HepG2 (cell line): ENCODE measurements at regions not wholly inside any gene's neighbourhood (a gene's known extent, or its start where the extent isn't known, plus 50 kb on each side); places are given as distances from the start of the nearest gene placed in this dataset.

Experiments
- ATAC-seq: fragments of 200-7000 bp; cut with Tn5 transposase; 3 replicates; pipeline ENCODE4 v1.9.1; 2020; ENCODE audit warnings: mild to moderate bottlenecking, moderate library complexity
- BruUV-seq: library from RNA; stranded (reverse); fragments of 400-500 nt; replicated peaks from 2 replicates; lab custom pipeline; 2021; lab: Mats Ljungman, UMichigan
- CTCF ChIA-PET: fragments of 300-600 bp; formaldehyde crosslinking; extraction: SDS; loops from one replicate; lab custom pipeline; 2021; ENCODE audit warnings: low total read pairs, inconsistent platforms, low intra/inter-chr PET ratio; lab: Yijun Ruan, JAX
- POLR2A ChIA-PET: fragments of 350-600 bp; sonication (Branson Sonifier 250); formaldehyde crosslinking; loops from one replicate; lab custom pipeline; 2020; ENCODE audit warnings: antibody characterized with exemption, inconsistent platforms; lab: Yijun Ruan, JAX
- DNase-seq: peaks from one replicate; pipeline ENCODE4 v3.0.0-alpha.2; 2015; ENCODE audit warnings: low spot score
- FAIRE-seq: peaks from 3 replicates; lab custom pipeline; 2011; peaks lifted over from hg19 to GRCh38; lab: Jason Lieb, UNC
- H2AFZ ChIP-seq: one replicate; pipeline ENCODE4 v1.6.1; 2011; ENCODE audit warnings: low read length, inconsistent platforms
- H3K27ac ChIP-seq: fragments of 300-600 bp; 3 replicates; pipeline ENCODE4 v1.8.0; 2011; ENCODE audit warnings: mixed run types, mild to moderate bottlenecking, mixed read lengths, low read length, inconsistent platforms; ENCODE audit not compliant: insufficient read depth; ENCODE audit errors: extremely low read length
- H3K27me3 ChIP-seq, 2 experiments: fragments of 200-600 bp in 1 of 2; 2 replicates in 1 of 2; 3 replicates in 1 of 2; pipeline versions ENCODE4 v1.6.0 to v1.8.0; 2011; ENCODE audit warnings: low read length in 2 of 2, mild to moderate bottlenecking in 2 of 2, moderate library complexity in 2 of 2, inconsistent platforms in 1 of 2; ENCODE audit not compliant: insufficient read depth in 2 of 2, control insufficient read depth in 1 of 2
- H3K36me3 ChIP-seq, 2 experiments: fragments of 200-600 bp in 1 of 2; replicated peaks in 1 of 2; 2 replicates in 1 of 2; 3 replicates in 1 of 2; pipeline versions ENCODE4 v1.5.1 to v1.8.0; 2011; ENCODE audit warnings: low read length in 2 of 2, inconsistent platforms in 1 of 2; ENCODE audit not compliant: insufficient read depth in 2 of 2, control insufficient read depth in 1 of 2
- H3K4me1 ChIP-seq: 2 replicates; pipeline ENCODE4 v1.5.1; 2012; ENCODE audit warnings: low read length, inconsistent platforms; ENCODE audit not compliant: insufficient read depth
- H3K4me2 ChIP-seq: 2 replicates; pipeline ENCODE4 v1.6.0; 2011; ENCODE audit warnings: low read depth, low read length, inconsistent platforms
- H3K4me3 ChIP-seq, 3 experiments: fragments of 200-600 bp in 1 of 3; sonication (generic), shearing (Covaris generic) in 1 of 3; replicated peaks in 1 of 3; 2 replicates each; pipeline ENCODE4 v1.5.1; 2011 to 2016; ENCODE audit warnings: low read length in 3 of 3, inconsistent platforms in 2 of 3, low read depth in 2 of 3, mild to moderate bottlenecking in 2 of 3, control low read depth in 1 of 3, mixed read lengths in 1 of 3; ENCODE audit not compliant: insufficient read depth in 1 of 3
- H3K79me2 ChIP-seq: one replicate; pipeline ENCODE4 v1.6.1; 2011; ENCODE audit warnings: low read length, inconsistent platforms; ENCODE audit not compliant: insufficient read depth
- H3K9ac ChIP-seq: 2 replicates; pipeline ENCODE4 v1.6.0; 2011; ENCODE audit warnings: mild to moderate bottlenecking, low read depth, low read length, inconsistent platforms; ENCODE audit not compliant: insufficient read depth
- H3K9me3 ChIP-seq: 2 replicates; pipeline ENCODE4 v1.5.1; 2012; ENCODE audit warnings: mild to moderate bottlenecking, low read length
- H4K20me1 ChIP-seq: 2 replicates; pipeline ENCODE4 v1.6.0; 2011; ENCODE audit warnings: inconsistent platforms, mild to moderate bottlenecking, low read length, moderate library complexity; ENCODE audit not compliant: insufficient read depth
- CREBL2 ChIP-seq: sonication (generic); formaldehyde crosslinking; IDR thresholded peaks from 2 replicates; pipeline ENCODE4 v1.8.1; 2023; ENCODE audit warnings: missing genetic modification reagents, mild to moderate bottlenecking, borderline replicate concordance
- DMAP1 ChIP-seq: IDR thresholded peaks from 2 replicates; pipeline ENCODE4 v1.6.1; 2016
- FOSL1 ChIP-seq: sonication (generic); formaldehyde crosslinking; IDR thresholded peaks from 2 replicates; pipeline ENCODE4 v1.9.0; 2021; ENCODE audit warnings: missing genetic modification reagents, borderline replicate concordance
- KLF9 ChIP-seq: IDR thresholded peaks from 2 replicates; pipeline ENCODE4 v1.6.1; 2016; ENCODE audit warnings: low read depth
- NR2C2 ChIP-seq: sonication (generic); formaldehyde crosslinking; IDR thresholded peaks from 2 replicates; pipeline ENCODE4 v1.4.0; 2020; ENCODE audit warnings: missing genetic modification reagents, mild to moderate bottlenecking, moderate library complexity, borderline replicate concordance
- SKI ChIP-seq: fragments of 450-650 bp; IDR thresholded peaks from one replicate; pipeline ENCODE4 v1.6.1; 2018; ENCODE audit warnings: mild to moderate bottlenecking; ENCODE audit not compliant: partially characterized antibody
- SKIL ChIP-seq: sonication (generic); formaldehyde crosslinking; IDR thresholded peaks from 2 replicates; pipeline ENCODE4 v1.8.0; 2022; ENCODE audit warnings: missing genetic modification reagents, mild to moderate bottlenecking, moderate library complexity, borderline replicate concordance
- XRCC5 ChIP-seq: fragments of 200-400 bp; formaldehyde crosslinking; optimal IDR thresholded peaks from 2 replicates; pipeline ENCODE3; 2017; ENCODE audit warnings: mild to moderate bottlenecking, low read length
- ZMAT3 ChIP-seq: sonication (generic); formaldehyde crosslinking; conservative IDR thresholded peaks from 2 replicates; pipeline ENCODE4 v1.7.0; 2021; ENCODE audit warnings: missing genetic modification reagents
- ZMYM4 ChIP-seq: sonication (generic); formaldehyde crosslinking; IDR thresholded peaks from 2 replicates; pipeline ENCODE4 v1.8.1; 2023; ENCODE audit warnings: mild to moderate bottlenecking, missing genetic modification reagents
- ZSCAN5A ChIP-seq: sonication (generic); formaldehyde crosslinking; IDR thresholded peaks from 2 replicates; pipeline ENCODE4 v1.8.0; 2022; ENCODE audit warnings: mild to moderate bottlenecking, missing genetic modification reagents, borderline replicate concordance
- WGBS: methylation state at CpG from one replicate; pipeline ENCODE4 v1.1.6; 2017; ENCODE audit warnings: low lambda C conversion rate; 5-methylcytosine and 5-hydroxymethylcytosine counted together
- in situ Hi-C: cut with HindIII; loops from 2 replicates; pipeline ENCODE4 v1.10.0; 2017; ENCODE audit warnings: low pct_unique_long_range_greater_than_20kb; ENCODE audit not compliant: extremely low pct_ligation_motif_present
- intact Hi-C: fragments of 100-400 bp; cut with micrococcal nuclease; formaldehyde crosslinking; loops from one replicate; pipeline ENCODE4 v1.10.0; 2022; ENCODE audit not compliant: unreplicated experiment
- TF ChIP-seq, protein P1 (sequence below): sonication (generic); formaldehyde crosslinking; IDR thresholded peaks from 2 replicates; pipeline ENCODE4 v1.9.0; 2021; ENCODE audit warnings: missing genetic modification reagents, mild to moderate bottlenecking, borderline replicate concordance
- TF ChIP-seq, protein P2 (sequence below): sonication (generic); formaldehyde crosslinking; IDR thresholded peaks from 2 replicates; pipeline ENCODE4 v1.4.0; 2020; ENCODE audit warnings: mild to moderate bottlenecking, missing genetic modification reagents
- TF ChIP-seq, protein P3 (sequence below): sonication (generic); formaldehyde crosslinking; IDR thresholded peaks from 2 replicates; pipeline ENCODE4 v1.4.0; 2020; ENCODE audit warnings: missing genetic modification reagents

DNA sequence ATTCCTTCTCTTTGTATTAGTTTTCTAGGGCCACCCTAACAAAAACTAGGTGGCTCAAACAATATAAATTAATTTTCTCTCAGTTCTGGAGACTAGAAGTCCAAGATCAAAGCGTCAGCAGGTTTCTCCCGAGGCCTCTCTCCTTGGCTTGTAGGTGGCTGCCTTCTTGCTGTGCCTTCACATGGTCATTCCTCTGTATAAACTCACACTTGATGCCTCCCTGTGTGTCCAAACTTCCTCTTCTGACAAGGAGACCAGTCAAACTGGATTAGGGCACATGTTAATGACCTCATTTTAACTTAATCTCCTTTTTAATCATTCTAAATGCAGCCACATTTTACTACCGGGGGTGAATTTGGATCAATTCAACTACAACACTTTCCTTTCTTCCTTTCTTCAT, 691.1 kb downstream of the DIPK2A start:
- ATAC-seq = no peak
- Histone ChIP-seq H2AFZ (no peak overlapping the region), H3K4me3 (no peak overlapping the region), H3K4me1 (no peaks in the 10 kb centered on the region), H3K27ac (no peak overlapping the region), H3K79me2 (no peaks in the 10 kb centered on the region), H3K27me3 (no peaks in the 10 kb centered on the region), H3K36me3 (no peaks in the 10 kb centered on the region), H3K9ac (no peak overlapping the region), H4K20me1 (no peaks in the 10 kb centered on the region), H3K4me2 (no peak overlapping the region), H3K9me3 (peaks cover 38% of the 10 kb centered on the region)
- FAIRE-seq = no peak
- ChIA-PET CTCF (no interaction called here), POLR2A (no interaction called here)
- WGBS = 2% methylated on average over 3 of the region's 3 CpGs
- in situ Hi-C loops (no loop called here), intact Hi-C loops (no loop called here)
- no peak for DNase-seq
- BruUV-seq = no TSS peak
- TF ChIP-seq DMAP1 (no peak), NR2C2 (CRISPR knock-in tag) (no peak), SKI (no peak), XRCC5 (no peak), ZMYM4 (no peak), ZMAT3 (CRISPR knock-in tag) (no peak), KLF9 (CRISPR knock-in tag) (no peak), ZSCAN5A (CRISPR knock-in tag) (no peak), CREBL2 (CRISPR knock-in tag) (no peak), FOSL1 (CRISPR knock-in tag) (no peak), SKIL (CRISPR knock-in tag) (no peak)
- TF ChIP-seq, protein P1, sequence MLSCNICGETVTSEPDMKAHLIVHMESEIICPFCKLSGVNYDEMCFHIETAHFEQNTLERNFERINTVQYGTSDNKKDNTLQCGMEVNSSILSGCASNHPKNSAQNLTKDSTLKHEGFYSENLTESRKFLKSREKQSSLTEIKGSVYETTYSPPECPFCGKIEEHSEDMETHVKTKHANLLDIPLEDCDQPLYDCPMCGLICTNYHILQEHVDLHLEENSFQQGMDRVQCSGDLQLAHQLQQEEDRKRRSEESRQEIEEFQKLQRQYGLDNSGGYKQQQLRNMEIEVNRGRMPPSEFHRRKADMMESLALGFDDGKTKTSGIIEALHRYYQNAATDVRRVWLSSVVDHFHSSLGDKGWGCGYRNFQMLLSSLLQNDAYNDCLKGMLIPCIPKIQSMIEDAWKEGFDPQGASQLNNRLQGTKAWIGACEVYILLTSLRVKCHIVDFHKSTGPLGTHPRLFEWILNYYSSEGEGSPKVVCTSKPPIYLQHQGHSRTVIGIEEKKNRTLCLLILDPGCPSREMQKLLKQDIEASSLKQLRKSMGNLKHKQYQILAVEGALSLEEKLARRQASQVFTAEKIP (CRISPR knock-in tag) = no peak
- TF ChIP-seq, protein P2, sequence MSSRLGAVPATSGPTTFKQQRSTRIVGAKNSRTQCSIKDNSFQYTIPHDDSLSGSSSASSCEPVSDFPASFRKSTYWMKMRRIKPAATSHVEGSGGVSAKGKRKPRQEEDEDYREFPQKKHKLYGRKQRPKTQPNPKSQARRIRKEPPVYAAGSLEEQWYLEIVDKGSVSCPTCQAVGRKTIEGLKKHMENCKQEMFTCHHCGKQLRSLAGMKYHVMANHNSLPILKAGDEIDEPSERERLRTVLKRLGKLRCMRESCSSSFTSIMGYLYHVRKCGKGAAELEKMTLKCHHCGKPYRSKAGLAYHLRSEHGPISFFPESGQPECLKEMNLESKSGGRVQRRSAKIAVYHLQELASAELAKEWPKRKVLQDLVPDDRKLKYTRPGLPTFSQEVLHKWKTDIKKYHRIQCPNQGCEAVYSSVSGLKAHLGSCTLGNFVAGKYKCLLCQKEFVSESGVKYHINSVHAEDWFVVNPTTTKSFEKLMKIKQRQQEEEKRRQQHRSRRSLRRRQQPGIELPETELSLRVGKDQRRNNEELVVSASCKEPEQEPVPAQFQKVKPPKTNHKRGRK (CRISPR knock-in tag) = no peak
- TF ChIP-seq, protein P3, sequence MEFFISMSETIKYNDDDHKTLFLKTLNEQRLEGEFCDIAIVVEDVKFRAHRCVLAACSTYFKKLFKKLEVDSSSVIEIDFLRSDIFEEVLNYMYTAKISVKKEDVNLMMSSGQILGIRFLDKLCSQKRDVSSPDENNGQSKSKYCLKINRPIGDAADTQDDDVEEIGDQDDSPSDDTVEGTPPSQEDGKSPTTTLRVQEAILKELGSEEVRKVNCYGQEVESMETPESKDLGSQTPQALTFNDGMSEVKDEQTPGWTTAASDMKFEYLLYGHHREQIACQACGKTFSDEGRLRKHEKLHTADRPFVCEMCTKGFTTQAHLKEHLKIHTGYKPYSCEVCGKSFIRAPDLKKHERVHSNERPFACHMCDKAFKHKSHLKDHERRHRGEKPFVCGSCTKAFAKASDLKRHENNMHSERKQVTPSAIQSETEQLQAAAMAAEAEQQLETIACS = no peak
